Stimulated activated CD4-positive, alpha-beta T cell treated with anti-CD3 and anti-CD28 coated beads, Interleukin-15, amount 100 ng/mL, for 1 hour (primary cell): ENCODE measurements at regions not wholly inside any gene's neighbourhood (a gene's known extent, or its start where the extent isn't known, plus 50 kb on each side); places are given as distances from the start of the nearest gene placed in this dataset.

Experiments
- DNase-seq, 2 donors: peaks; one replicate each; pipeline ENCODE4 v3.0.0-alpha.2; 2020; ENCODE audit warnings: low read depth in 1 of 2, low spot score in 1 of 2

GRCh38 chrX:150163956-150164726, 199.0 kb upstream of the MAMLD1 start:
- DNase-seq: no peak

GRCh38 chrX:150164971-150165600, 198.0 kb upstream of the MAMLD1 start:
- no peak for DNase-seq

- no peak for DNase-seq
These were observed 197.1 kb upstream of the MAMLD1 start for GRCh38 chrX:150165776-150166610.

GRCh38 chrX:150167482-150168324, 195.4 kb upstream of the MAMLD1 start:
- no peak for DNase-seq

GRCh38 chrX:150182161-150182560, 181.0 kb upstream of the MAMLD1 start:
- DNase-seq: no peak

GRCh38 chrX:150184491-150184890, 178.6 kb upstream of the MAMLD1 start:
- no peak for DNase-seq

GRCh38 chrX:150185766-150186165, 177.4 kb upstream of the MAMLD1 start:
- DNase-seq: no peak

- DNase-seq: no peak
These were observed 170.3 kb upstream of the MAMLD1 start for GRCh38 chrX:150192816-150193215.

- DNase-seq: no peak
These were observed 166.8 kb upstream of the MAMLD1 start for GRCh38 chrX:150196285-150196684.

GRCh38 chrX:150197388-150197787, 165.7 kb upstream of the MAMLD1 start:
- no peak for DNase-seq

GRCh38 chrX:150198776-150199175, 164.3 kb upstream of the MAMLD1 start:
- no peak for DNase-seq

- DNase-seq: no peak
These were observed 163.9 kb upstream of the MAMLD1 start for GRCh38 chrX:150199181-150199580.

- no peak for DNase-seq
These were observed 163.3 kb upstream of the MAMLD1 start for GRCh38 chrX:150199803-150200202.

GRCh38 chrX:150200361-150200760, 162.8 kb upstream of the MAMLD1 start:
- no peak for DNase-seq

- DNase-seq: peak in 1 of 2 donors; percentile 2
These were observed 162.3 kb upstream of the MAMLD1 start for GRCh38 chrX:150200820-150201287.

- no peak for DNase-seq
These were observed 161.7 kb upstream of the MAMLD1 start for GRCh38 chrX:150201391-150201790.

GRCh38 chrX:150201841-150202240, 161.3 kb upstream of the MAMLD1 start:
- no peak for DNase-seq

GRCh38 chrX:150202641-150203247, 160.4 kb upstream of the MAMLD1 start:
- DNase-seq: no peak

- no peak for DNase-seq
These were observed 159.9 kb upstream of the MAMLD1 start for GRCh38 chrX:150203248-150203645.

- no peak for DNase-seq
These were observed 158.1 kb upstream of the MAMLD1 start for GRCh38 chrX:150205011-150205410.
